Heart right ventricle (tissue), 16 donors: ENCODE measurements at regions not wholly inside any gene's neighbourhood (a gene's known extent, or its start where the extent isn't known, plus 50 kb on each side); places are given as distances from the start of the nearest gene placed in this dataset.
A peak's percentile ranks its signal among the peaks of the same experiment; 100 is the strongest.

Experiments used
- ATAC-seq, 8 donors: fragments of 200-7000 bp; cut with Tn5 transposase; one replicate each; pipeline ENCODE4 v1.9.1; 2020; ENCODE audit warnings: mild to moderate bottlenecking in 8 of 8, moderate library complexity in 8 of 8, moderate number of reproducible peaks in 1 of 8
- DNase-seq, 2 donors: peaks; one replicate each; pipeline ENCODE4 v3.0.0-alpha.2; 2020
- H3K27ac ChIP-seq, 10 donors: fragments of 200-600 bp; sonication (generic) in 2 of 10; one replicate each; pipeline versions ENCODE4 v1.5.0 to v1.8.0; 2020 to 2022; ENCODE audit warnings: mild to moderate bottlenecking in 3 of 10
- H3K27me3 ChIP-seq, 7 donors: fragments of 200-600 bp; one replicate each; pipeline ENCODE4 v1.8.0; 2021 to 2022; ENCODE audit warnings: mild to moderate bottlenecking in 2 of 7
- H3K36me3 ChIP-seq, 9 donors: fragments of 200-600 bp; sonication (generic) in 1 of 9; one replicate each; pipeline versions ENCODE4 v1.5.0 to v1.8.0; 2020 to 2022; ENCODE audit warnings: mild to moderate bottlenecking in 2 of 9
- H3K4me1 ChIP-seq, 9 donors: fragments of 200-600 bp; sonication (generic) in 1 of 9; one replicate each; pipeline versions ENCODE4 v1.5.0 to v1.8.0; 2020 to 2022; ENCODE audit warnings: mild to moderate bottlenecking in 4 of 9
- H3K4me3 ChIP-seq, 10 donors: fragments of 200-600 bp; sonication (generic) in 2 of 10; one replicate each; pipeline versions ENCODE4 v1.5.0 to v1.8.0; 2020 to 2022; ENCODE audit warnings: mild to moderate bottlenecking in 7 of 10, moderate library complexity in 2 of 10
- H3K9me3 ChIP-seq, 11 donors: fragments of 200-600 bp in 10 of 11; sonication (generic) in 2 of 11; one replicate each; pipeline versions ENCODE4 v1.5.0 to v1.8.0; 2013 to 2022; ENCODE audit warnings: mild to moderate bottlenecking in 2 of 11, control low read depth in 1 of 11, moderate library complexity in 1 of 11
- WGBS, 2 donors: extraction: QIAGEN DNeasy Blood & Tissue Kit; methylation state at CpG; one replicate each; pipeline ENCODE4 v1.1.7; 2013; ENCODE audit warnings: inconsistent platforms in 1 of 2; 5-methylcytosine and 5-hydroxymethylcytosine counted together
- intact Hi-C, 10 donors: fragments of 100-400 bp; cut with DNase I; formaldehyde crosslinking; loops; one replicate each; pipeline versions ENCODE4 v1.11.1 to v1.14.2; 2022
- TF ChIP-seq, protein P1 (sequence below), 9 donors: fragments of 200-600 bp; sonication (generic) in 2 of 9; IDR thresholded peaks; one replicate each; pipeline versions ENCODE4 v1.5.0 to v1.8.0; 2021 to 2022; ENCODE audit warnings: antibody characterized with exemption in 9 of 9, mild to moderate bottlenecking in 5 of 9, moderate library complexity in 1 of 9
- donor health status: Arrhythmogenic right ventricular cardiomyopathy.
- donor health status: ischemic (EF 13 %, LVEDD 7.1; RV severe dilation, severe dysfunction).
- donor health status: healthy with polysubstance abuse.
- donor health status: DM: no; HTN: yes; CAD: no.
- donor health status: DM: no; HTN: no; CAD: no.
- donor health status: ischemic (EF 25% LVEDD 6.9; RV normal size, moderate dysfunction).
- donor health status: ischemic (EF 25% LVEDD 5.7; RV mildly dilated, moderate dysfunction).
- donor health status: healthy.
- donor health status: DM: yes; HTN: yes; CAD: no.
- donor health status: Ischemic cardiomyopathy.
- donor health status: ischemic (EF 35%, LVEDD 5.7; RV mildly dilated, moderate dysfunction).
- donor health status: nonischemic (EF 11% LVEDD 7.7; RV severe dilation, severe dysfunction).
- donor health status: DM: yes; HTN: yes; CAD: no.
- donor health status: PGD.
- donor health status: ischemic (EF 29% LVEDD 5.4; RV normal size, mild dysfunction).
- donor health status: nonischemic (EF 23%, LVEDD 6.1; RV moderate dilation, normal function).

DNA sequence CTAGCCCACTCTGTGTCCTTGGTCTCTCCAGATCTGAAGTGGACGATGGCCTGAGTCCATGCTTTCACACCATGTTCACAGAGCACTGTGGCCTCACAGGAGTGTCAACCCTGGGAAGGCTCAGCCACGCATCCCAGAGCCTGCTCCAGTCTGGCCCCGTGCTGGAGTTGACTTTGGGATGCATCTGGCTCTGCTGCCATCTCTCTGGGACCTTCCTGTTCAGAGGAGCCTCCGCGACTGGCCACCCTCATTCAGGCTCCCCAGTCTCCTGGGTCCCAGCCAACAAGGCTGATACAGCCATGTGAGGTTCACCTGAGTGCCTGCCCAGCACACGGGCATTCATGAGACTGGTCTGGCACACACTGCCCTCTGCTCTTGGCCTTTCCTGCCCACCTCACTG lies 199.7 kb upstream of the RAB6C start:
- Histone ChIP-seq H3K4me3 (no peak overlapping the region), H3K9me3 (peaks cover 0 to 2% (median 0%) of the 10 kb centered on the region in 11 donors), H3K4me1 (no peaks in the 10 kb centered on the region), H3K27me3 (peaks cover 0 to 26% (median 13%) of the 10 kb centered on the region in 7 donors), H3K36me3 (no peaks in the 10 kb centered on the region), H3K27ac (no peak overlapping the region)
- DNase-seq (no peak), ATAC-seq (peak in 2 of 8 donors; percentile 13 to 20)
- TF ChIP-seq, protein P1, sequence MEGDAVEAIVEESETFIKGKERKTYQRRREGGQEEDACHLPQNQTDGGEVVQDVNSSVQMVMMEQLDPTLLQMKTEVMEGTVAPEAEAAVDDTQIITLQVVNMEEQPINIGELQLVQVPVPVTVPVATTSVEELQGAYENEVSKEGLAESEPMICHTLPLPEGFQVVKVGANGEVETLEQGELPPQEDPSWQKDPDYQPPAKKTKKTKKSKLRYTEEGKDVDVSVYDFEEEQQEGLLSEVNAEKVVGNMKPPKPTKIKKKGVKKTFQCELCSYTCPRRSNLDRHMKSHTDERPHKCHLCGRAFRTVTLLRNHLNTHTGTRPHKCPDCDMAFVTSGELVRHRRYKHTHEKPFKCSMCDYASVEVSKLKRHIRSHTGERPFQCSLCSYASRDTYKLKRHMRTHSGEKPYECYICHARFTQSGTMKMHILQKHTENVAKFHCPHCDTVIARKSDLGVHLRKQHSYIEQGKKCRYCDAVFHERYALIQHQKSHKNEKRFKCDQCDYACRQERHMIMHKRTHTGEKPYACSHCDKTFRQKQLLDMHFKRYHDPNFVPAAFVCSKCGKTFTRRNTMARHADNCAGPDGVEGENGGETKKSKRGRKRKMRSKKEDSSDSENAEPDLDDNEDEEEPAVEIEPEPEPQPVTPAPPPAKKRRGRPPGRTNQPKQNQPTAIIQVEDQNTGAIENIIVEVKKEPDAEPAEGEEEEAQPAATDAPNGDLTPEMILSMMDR (IDR thresholded peaks at IDR 0.05), result no peak
- intact Hi-C loops, result no loop called here
- WGBS, 2 donors, result 85 to 93% methylated on average over 6 of the region's 6 CpGs

DNA sequence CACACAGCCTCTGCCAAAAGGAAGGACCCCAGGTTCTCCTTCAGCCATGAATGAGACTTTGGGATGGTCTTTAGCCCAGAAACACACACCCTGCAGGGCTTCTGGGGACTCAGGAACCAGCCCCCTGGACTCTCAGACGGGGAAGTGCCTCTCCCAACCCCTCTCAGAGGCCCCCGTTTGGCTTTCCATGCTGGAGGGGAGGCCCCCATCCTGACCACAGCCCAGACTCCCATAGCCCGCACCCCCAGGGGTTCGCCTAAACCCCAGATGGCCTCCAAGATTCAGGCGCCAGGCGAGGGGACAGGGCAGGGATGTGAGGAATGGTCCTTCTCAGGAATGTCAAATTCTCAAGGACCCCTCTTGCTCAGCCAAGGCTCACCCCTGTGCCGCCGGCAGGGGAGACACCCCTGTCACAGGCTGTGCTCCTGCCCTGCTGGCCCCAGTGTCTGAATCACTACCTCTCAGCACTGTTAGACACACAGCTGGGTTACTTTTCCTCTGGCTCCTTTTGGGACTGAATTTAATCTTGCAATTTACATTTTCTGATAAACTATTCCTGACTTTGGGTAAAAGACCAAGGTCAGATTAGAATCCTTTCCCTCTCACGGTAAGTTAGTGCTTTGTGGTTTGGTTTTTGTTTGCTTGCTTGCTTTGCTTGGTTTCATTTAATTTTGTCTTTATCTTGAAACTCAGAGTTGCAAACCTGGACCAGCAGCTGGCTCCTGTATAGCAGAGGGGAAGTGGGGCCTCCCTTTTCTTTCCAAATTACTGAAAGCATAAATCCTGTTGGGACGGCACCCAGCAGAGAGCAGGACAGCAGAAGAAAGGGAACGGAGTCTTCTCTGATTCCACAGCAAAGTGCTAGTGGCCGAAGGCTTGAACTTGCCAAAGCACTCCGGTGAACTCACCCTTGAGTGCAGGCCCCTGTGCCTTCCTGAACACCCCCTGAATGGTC lies 198.9 kb upstream of the RAB6C start:
- Histone ChIP-seq H3K27ac (no peak overlapping the region), H3K27me3 (peaks cover 0 to 26% (median 13%) of the 10 kb centered on the region in 7 donors), H3K9me3 (peaks cover 0 to 2% (median 0%) of the 10 kb centered on the region in 11 donors), H3K4me3 (no peak overlapping the region), H3K4me1 (no peaks in the 10 kb centered on the region), H3K36me3 (no peaks in the 10 kb centered on the region)
- intact Hi-C loops, result no loop called here
- TF ChIP-seq, protein P1 (IDR thresholded peaks at IDR 0.05), result no peak
- DNase-seq, result no peak
- peak in 1 of 8 donors; percentile 32 for ATAC-seq
- 54 to 59% methylated on average over 13 of the region's 13 CpGs for WGBS, 2 donors

GRCh38 chr2:129781749-129782632 lies 197.5 kb upstream of the RAB6C start:
- TF ChIP-seq, protein P1 (IDR thresholded peaks at IDR 0.05), result no peak
- WGBS, 2 donors, result 72 to 73% methylated on average over 18 of the region's 18 CpGs
- no peaks in the 10 kb centered on the region for H3K4me1 ChIP-seq
- no peak overlapping the region for H3K27ac ChIP-seq
- ATAC-seq, result no peak
- H3K4me3 ChIP-seq, result no peak overlapping the region
- peaks cover 0 to 2% (median 0%) of the 10 kb centered on the region in 11 donors for H3K9me3 ChIP-seq
- peaks cover 0 to 30% (median 13%) of the 10 kb centered on the region in 7 donors for H3K27me3 ChIP-seq
- H3K36me3 ChIP-seq, result no peaks in the 10 kb centered on the region
- no peak for DNase-seq
- intact Hi-C loops, result no loop called here

DNA sequence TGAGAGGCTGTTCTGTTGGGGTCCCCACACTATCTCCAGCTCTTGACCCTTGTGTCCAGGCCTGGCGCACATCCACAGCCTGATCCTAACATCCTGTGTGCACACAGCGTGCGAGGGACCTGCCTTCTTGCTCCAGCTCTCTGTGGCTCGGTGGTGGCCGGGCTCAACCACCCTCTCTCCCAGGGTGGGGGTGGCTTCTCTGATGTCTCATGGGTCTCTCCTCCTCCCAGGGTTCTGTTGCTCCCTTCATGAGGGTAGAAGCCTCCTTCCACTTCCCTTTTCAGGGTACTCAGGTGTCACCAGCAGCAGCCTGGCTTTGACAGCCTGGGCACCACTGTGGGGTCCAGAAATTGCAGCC lies 196.9 kb upstream of the RAB6C start:
- H3K27me3 ChIP-seq, result peaks cover 0 to 30% (median 12%) of the 10 kb centered on the region in 7 donors
- ATAC-seq, result no peak
- H3K4me1 ChIP-seq, result no peaks in the 10 kb centered on the region
- TF ChIP-seq, protein P1 (IDR thresholded peaks at IDR 0.05), result no peak
- no peak overlapping the region for H3K27ac ChIP-seq
- peaks cover 0 to 2% (median 0%) of the 10 kb centered on the region in 11 donors for H3K9me3 ChIP-seq
- 69 to 82% methylated on average over 5 of the region's 5 CpGs for WGBS, 2 donors
- DNase-seq, result no peak
- intact Hi-C loops, result no loop called here
- H3K36me3 ChIP-seq, result no peaks in the 10 kb centered on the region
- no peak overlapping the region for H3K4me3 ChIP-seq
